PC-3 (cell line): ENCODE measurements at regions not wholly inside any gene's neighbourhood (a gene's known extent, or its start where the extent isn't known, plus 50 kb on each side); places are given as distances from the start of the nearest gene placed in this dataset.

Experiments
- ATAC-seq: fragments of 200-7000 bp; cut with Tn5 transposase; 2 replicates; pipeline ENCODE4 v1.9.1; 2020; ENCODE audit warnings: mild to moderate bottlenecking, moderate library complexity
- BruUV-seq: library from RNA; stranded (reverse); fragments of 400-500 nt; replicated peaks from 2 replicates; lab custom pipeline; 2021; lab: Mats Ljungman, UMichigan
- CTCF ChIA-PET: fragments of 300-600 bp; sonication (Branson Sonifier 250); formaldehyde crosslinking; loops from one replicate; lab custom pipeline; 2022; ENCODE audit warnings: antibody characterized with exemption; lab: Charles Lee
- POLR2A ChIA-PET: fragments of 300-600 bp; sonication (Branson Sonifier 250); formaldehyde crosslinking; loops from one replicate; lab custom pipeline; 2022; ENCODE audit warnings: antibody characterized with exemption; ENCODE audit not compliant: unreplicated experiment; lab: Charles Lee
- DNase-seq: peaks from one replicate; pipeline ENCODE4 v3.0.0-alpha.2; 2015
- H2AFZ ChIP-seq: fragments of 300-600 bp; sonication (generic); 2 replicates; pipeline ENCODE4 v1.6.0; 2016; ENCODE audit warnings: antibody characterized with exemption, low read length
- H3F3A ChIP-seq: fragments of 300-600 bp; sonication (generic); one replicate; pipeline ENCODE4 v1.6.0; 2017; ENCODE audit warnings: antibody characterized with exemption, low read length, control low read depth, mild to moderate bottlenecking; ENCODE audit not compliant: unreplicated experiment
- H3K27ac ChIP-seq: fragments of 300-600 bp; sonication (generic); 2 replicates; pipeline ENCODE4 v1.5.1; 2016; ENCODE audit warnings: mild to moderate bottlenecking, low read length
- H3K27me3 ChIP-seq: fragments of 300-600 bp; sonication (generic); 2 replicates; pipeline ENCODE4 v1.6.1; 2016; ENCODE audit warnings: low read length, mixed read lengths
- H3K36me3 ChIP-seq: fragments of 300-600 bp; sonication (generic); 2 replicates; pipeline ENCODE4 v1.6.1; 2016; ENCODE audit warnings: low read depth, mixed run types, low read length, mixed read lengths
- H3K4me1 ChIP-seq: fragments of 300-600 bp; sonication (generic); 2 replicates; pipeline ENCODE4 v1.5.1; 2016; ENCODE audit warnings: low read length; ENCODE audit not compliant: insufficient read depth
- H3K4me2 ChIP-seq: fragments of 300-600 bp; sonication (generic); 2 replicates; pipeline ENCODE4 v1.6.0; 2016; ENCODE audit warnings: low read length
- H3K4me3 ChIP-seq: fragments of 300-600 bp; sonication (generic); 2 replicates; pipeline ENCODE4 v1.5.1; 2016; ENCODE audit warnings: mild to moderate bottlenecking, low read length, mixed read lengths
- H3K79me2 ChIP-seq: fragments of 300-600 bp; sonication (generic); 2 replicates; pipeline ENCODE4 v1.6.1; 2017; ENCODE audit warnings: low read length, mixed read lengths
- H3K9ac ChIP-seq: fragments of 300-600 bp; sonication (generic); 2 replicates; pipeline ENCODE4 v1.6.0; 2016; ENCODE audit warnings: mild to moderate bottlenecking, low read length
- H3K9me2 ChIP-seq: fragments of 300-600 bp; sonication (generic); replicated peaks from 2 replicates; pipeline ENCODE4 v1.6.1; 2016; ENCODE audit warnings: mixed run types, low read length, mixed read lengths
- H3K9me3 ChIP-seq: fragments of 300-600 bp; sonication (generic); 2 replicates; pipeline ENCODE4 v1.6.1; 2016; ENCODE audit warnings: low read length, mixed read lengths
- H4K20me1 ChIP-seq: fragments of 300-600 bp; sonication (generic); 2 replicates; pipeline ENCODE4 v1.6.1; 2016; ENCODE audit warnings: low read length, mixed read lengths
- CTCF ChIP-seq: fragments of 300-600 bp; sonication (generic); conservative IDR thresholded peaks from 2 replicates; pipeline ENCODE4 v1.5.1; 2017; ENCODE audit warnings: antibody characterized with exemption, low read depth, mild to moderate bottlenecking, low read length
- EZH2 ChIP-seq: fragments of 300-600 bp; sonication (generic); IDR thresholded peaks from one replicate; pipeline ENCODE4 v1.6.1; 2017; ENCODE audit warnings: antibody characterized with exemption, mild to moderate bottlenecking, low read length; ENCODE audit not compliant: unreplicated experiment
- EZH2phosphoT487 ChIP-seq: fragments of 300-600 bp; sonication (generic); IDR thresholded peaks from 2 replicates; pipeline ENCODE4 v1.6.1; 2018; ENCODE audit warnings: mild to moderate bottlenecking, antibody characterized with exemption, low read length, borderline replicate concordance
- intact Hi-C: fragments of 100-400 bp; cut with micrococcal nuclease; formaldehyde crosslinking; loops from 2 replicates; pipeline ENCODE4 v1.9.0; 2023

GRCh38 chrX:40403757-40404156, 177.0 kb upstream of the ATP6AP2 start:
- peaks cover 23% of the 10 kb centered on the region for H3K27me3 ChIP-seq
- no peaks in the 10 kb centered on the region for H3K9me3 ChIP-seq
- no peak overlapping the region for H3K27ac ChIP-seq
- no peaks in the 10 kb centered on the region for H3K36me3 ChIP-seq
- ChIA-PET POLR2A (no interaction called here), CTCF (no interaction called here)
- H2AFZ ChIP-seq = no peak overlapping the region
- BruUV-seq = no TSS peak
- no peaks in the 10 kb centered on the region for H4K20me1 ChIP-seq
- no peak overlapping the region for H3K4me2 ChIP-seq
- no peaks in the 10 kb centered on the region for H3K4me1 ChIP-seq
- intact Hi-C loops = no loop called here
- H3K9me2 ChIP-seq = no peaks in the 10 kb centered on the region
- ATAC-seq (no peak), DNase-seq (no peak)
- H3F3A ChIP-seq = no peaks in the 10 kb centered on the region
- H3K9ac ChIP-seq = no peak overlapping the region
- no peak overlapping the region for H3K4me3 ChIP-seq
- no peaks in the 10 kb centered on the region for H3K79me2 ChIP-seq
- TF ChIP-seq EZH2phosphoT487 (no peak), EZH2 (no peak), CTCF (no peak)

GRCh38 chrX:40402831-40403533, 177.8 kb upstream of the ATP6AP2 start:
- no peaks in the 10 kb centered on the region for H3K79me2 ChIP-seq
- intact Hi-C loops = no loop called here
- DNase-seq (peak; percentile 34), ATAC-seq (peak; percentile 38; the same call in 1 of the 2 replicates)
- POLR2A ChIA-PET = no interaction called here
- H3K4me1 ChIP-seq = no peaks in the 10 kb centered on the region
- H3K4me2 ChIP-seq = no peak overlapping the region
- no peaks in the 10 kb centered on the region for H3K9me2 ChIP-seq
- H3K27ac ChIP-seq = no peak overlapping the region
- no peaks in the 10 kb centered on the region for H3F3A ChIP-seq
- H4K20me1 ChIP-seq = no peaks in the 10 kb centered on the region
- no peaks in the 10 kb centered on the region for H3K9me3 ChIP-seq
- H3K9ac ChIP-seq = no peak overlapping the region
- CTCF ChIA-PET = no interaction called here
- no peak overlapping the region for H3K4me3 ChIP-seq
- no peak overlapping the region for H2AFZ ChIP-seq
- no TSS peak for BruUV-seq
- no peaks in the 10 kb centered on the region for H3K36me3 ChIP-seq
- TF ChIP-seq EZH2 = no peak
- no peak for TF ChIP-seq EZH2phosphoT487
- no peak for TF ChIP-seq CTCF
- peaks cover 23% of the 10 kb centered on the region for H3K27me3 ChIP-seq

GRCh38 chrX:40395102-40395501, 185.7 kb upstream of the ATP6AP2 start:
- CTCF ChIA-PET = no interaction called here
- no peaks in the 10 kb centered on the region for H4K20me1 ChIP-seq
- no TSS peak for BruUV-seq
- no peaks in the 10 kb centered on the region for H3K36me3 ChIP-seq
- H3K4me3 ChIP-seq = no peak overlapping the region
- POLR2A ChIA-PET = no interaction called here
- no peak overlapping the region for H3K27ac ChIP-seq
- no peaks in the 10 kb centered on the region for H3F3A ChIP-seq
- no peaks in the 10 kb centered on the region for H3K9me2 ChIP-seq
- DNase-seq (no peak), ATAC-seq (no peak)
- no peaks in the 10 kb centered on the region for H3K4me1 ChIP-seq
- no peak overlapping the region for H2AFZ ChIP-seq
- no peak overlapping the region for H3K4me2 ChIP-seq
- no peaks in the 10 kb centered on the region for H3K9me3 ChIP-seq
- H3K9ac ChIP-seq = no peak overlapping the region
- H3K79me2 ChIP-seq = no peaks in the 10 kb centered on the region
- no peak for TF ChIP-seq EZH2phosphoT487
- no peak for TF ChIP-seq CTCF
- no peak for TF ChIP-seq EZH2
- no peaks in the 10 kb centered on the region for H3K27me3 ChIP-seq
- intact Hi-C loops = no loop called here
